ENCODE measurements at regions not wholly inside any gene's neighbourhood (a gene's known extent, or its start where the extent isn't known, plus 50 kb on each side); places are given as distances from the start of the nearest gene placed in this dataset.

DNA sequence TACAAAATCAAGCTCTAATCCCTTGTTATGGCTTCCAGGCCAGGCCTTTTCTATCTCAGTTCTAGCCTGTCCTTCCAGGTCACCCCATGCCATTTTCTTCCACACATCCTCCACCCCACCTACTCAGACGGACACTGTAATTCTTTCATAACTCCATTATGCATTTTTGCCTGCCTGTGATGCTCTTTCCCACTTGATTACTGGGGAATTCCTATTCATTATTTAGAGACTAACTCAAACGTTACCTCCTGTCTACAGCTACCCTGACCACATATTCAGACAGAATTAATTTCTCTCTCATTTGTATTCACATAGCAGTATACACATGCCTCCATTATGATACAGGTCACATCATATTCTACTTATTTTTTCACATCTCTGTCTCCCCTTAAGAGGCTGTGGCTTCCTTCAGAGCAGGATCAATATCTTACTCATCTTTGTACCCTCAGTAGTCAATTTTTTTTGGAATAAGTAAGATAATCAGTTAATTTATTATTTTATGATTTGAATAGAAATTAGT lies 156.5 kb upstream of the ZC3H12C start:
- TF ChIP-seq, protein P1, sequence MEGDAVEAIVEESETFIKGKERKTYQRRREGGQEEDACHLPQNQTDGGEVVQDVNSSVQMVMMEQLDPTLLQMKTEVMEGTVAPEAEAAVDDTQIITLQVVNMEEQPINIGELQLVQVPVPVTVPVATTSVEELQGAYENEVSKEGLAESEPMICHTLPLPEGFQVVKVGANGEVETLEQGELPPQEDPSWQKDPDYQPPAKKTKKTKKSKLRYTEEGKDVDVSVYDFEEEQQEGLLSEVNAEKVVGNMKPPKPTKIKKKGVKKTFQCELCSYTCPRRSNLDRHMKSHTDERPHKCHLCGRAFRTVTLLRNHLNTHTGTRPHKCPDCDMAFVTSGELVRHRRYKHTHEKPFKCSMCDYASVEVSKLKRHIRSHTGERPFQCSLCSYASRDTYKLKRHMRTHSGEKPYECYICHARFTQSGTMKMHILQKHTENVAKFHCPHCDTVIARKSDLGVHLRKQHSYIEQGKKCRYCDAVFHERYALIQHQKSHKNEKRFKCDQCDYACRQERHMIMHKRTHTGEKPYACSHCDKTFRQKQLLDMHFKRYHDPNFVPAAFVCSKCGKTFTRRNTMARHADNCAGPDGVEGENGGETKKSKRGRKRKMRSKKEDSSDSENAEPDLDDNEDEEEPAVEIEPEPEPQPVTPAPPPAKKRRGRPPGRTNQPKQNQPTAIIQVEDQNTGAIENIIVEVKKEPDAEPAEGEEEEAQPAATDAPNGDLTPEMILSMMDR (IDR thresholded peaks at IDR 0.05): no peak
- no peak overlapping the region for H3K27ac ChIP-seq

DNA sequence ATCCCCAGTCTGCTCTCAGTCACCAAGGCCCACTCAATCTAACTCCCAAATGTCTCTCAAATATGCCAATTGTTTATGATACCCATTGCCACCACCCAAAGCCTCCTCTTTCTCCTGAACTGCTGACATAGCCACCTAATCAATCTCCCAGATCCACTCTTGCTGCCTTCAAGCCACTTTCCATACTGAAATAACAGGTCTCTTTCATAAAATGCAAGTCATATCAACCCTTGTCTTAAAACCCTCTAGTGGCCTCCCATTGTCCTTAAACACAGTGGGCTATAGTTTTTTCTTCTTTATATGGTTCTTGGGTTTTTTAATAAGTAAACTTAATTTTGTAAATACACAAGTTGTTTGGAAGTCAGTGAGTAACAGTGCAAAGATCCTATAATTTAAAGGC lies 155.2 kb upstream of the ZC3H12C start:
- DNase-seq (ENCODE audit: low spot score): no peak
- no peaks in the 10 kb centered on the region for H3K9me3 ChIP-seq
- H3K4me3 ChIP-seq: no peak overlapping the region
- no peaks in the 10 kb centered on the region for H3K4me1 ChIP-seq
- TF ChIP-seq, protein P1 (IDR thresholded peaks at IDR 0.05): no peak
- H3K27ac ChIP-seq: no peak overlapping the region
- no peaks in the 10 kb centered on the region for H3K27me3 ChIP-seq
- no peaks in the 10 kb centered on the region for H3K36me3 ChIP-seq

More for the DNA sequence above, 156.5 kb upstream of the ZC3H12C start:
- Histone ChIP-seq H3K9me3 (no peaks in the 10 kb centered on the region), H3K36me3 (no peaks in the 10 kb centered on the region), H3K4me1 (no peaks in the 10 kb centered on the region), H3K27me3 (no peaks in the 10 kb centered on the region), H3K4me3 (no peak overlapping the region)
- DNase-seq (ENCODE audit: low spot score): no peak

DNA sequence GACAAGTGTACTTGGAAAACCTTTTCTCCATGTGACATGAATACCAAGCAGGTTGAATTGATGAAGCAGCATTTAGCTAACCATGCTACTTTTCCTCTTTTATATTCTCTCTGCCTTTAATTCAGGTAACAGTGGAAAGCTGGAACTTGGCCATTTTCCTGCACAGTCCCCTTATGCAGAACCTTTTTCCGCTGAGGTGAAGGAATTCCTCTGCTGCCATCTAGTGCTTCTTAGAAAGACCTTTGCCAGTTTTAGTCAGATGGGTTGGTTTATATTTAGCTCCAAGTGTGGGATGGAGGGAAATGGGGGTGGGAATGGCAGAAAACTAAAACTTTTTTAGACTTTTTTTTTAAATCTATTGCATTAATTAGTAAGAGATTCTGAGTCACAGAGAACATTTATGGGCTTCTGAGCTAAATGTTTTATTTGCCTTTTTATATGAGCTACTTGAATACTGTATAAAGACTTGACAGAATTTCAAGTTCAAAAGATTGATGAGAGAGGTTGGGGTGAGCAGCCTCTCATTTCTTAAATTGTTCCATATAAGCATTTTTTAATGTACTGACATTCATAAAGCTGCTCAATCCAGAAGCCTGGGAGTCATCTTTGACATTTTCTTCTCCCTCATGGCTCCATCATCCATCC lies 153.9 kb upstream of the ZC3H12C start:
- Histone ChIP-seq H3K27ac (no peak overlapping the region), H3K27me3 (no peaks in the 10 kb centered on the region), H3K36me3 (no peaks in the 10 kb centered on the region), H3K4me3 (no peak overlapping the region), H3K9me3 (no peaks in the 10 kb centered on the region), H3K4me1 (no peaks in the 10 kb centered on the region)
- DNase-seq (ENCODE audit: low spot score): no peak
- TF ChIP-seq, protein P1 (IDR thresholded peaks at IDR 0.05): peak; percentile 29 to 63

DNA sequence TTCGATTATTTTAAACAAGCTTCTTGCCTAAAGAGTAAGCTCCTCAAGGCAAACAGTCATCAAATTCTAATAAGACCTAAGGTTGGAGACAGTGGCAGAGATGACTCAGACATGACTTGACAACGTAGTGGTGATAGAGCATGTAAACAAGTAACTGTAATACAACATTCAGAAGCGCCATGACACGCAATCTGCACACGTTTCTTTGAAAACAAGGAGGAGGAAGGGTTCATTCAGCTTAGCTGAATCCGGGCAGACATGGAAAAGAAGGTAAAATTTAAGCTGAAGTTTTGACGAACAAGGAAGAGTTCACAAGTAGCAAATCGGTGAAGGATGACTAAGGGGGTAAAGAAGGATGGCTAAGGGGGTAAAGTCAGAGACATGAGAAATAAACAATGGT lies 152.4 kb upstream of the ZC3H12C start:
- no peaks in the 10 kb centered on the region for H3K36me3 ChIP-seq
- TF ChIP-seq, protein P1 (IDR thresholded peaks at IDR 0.05): no peak
- no peaks in the 10 kb centered on the region for H3K9me3 ChIP-seq
- H3K4me1 ChIP-seq: no peaks in the 10 kb centered on the region
- H3K4me3 ChIP-seq: no peak overlapping the region
- H3K27ac ChIP-seq: no peak overlapping the region
- no peaks in the 10 kb centered on the region for H3K27me3 ChIP-seq
- DNase-seq (ENCODE audit: low spot score): no peak

DNA sequence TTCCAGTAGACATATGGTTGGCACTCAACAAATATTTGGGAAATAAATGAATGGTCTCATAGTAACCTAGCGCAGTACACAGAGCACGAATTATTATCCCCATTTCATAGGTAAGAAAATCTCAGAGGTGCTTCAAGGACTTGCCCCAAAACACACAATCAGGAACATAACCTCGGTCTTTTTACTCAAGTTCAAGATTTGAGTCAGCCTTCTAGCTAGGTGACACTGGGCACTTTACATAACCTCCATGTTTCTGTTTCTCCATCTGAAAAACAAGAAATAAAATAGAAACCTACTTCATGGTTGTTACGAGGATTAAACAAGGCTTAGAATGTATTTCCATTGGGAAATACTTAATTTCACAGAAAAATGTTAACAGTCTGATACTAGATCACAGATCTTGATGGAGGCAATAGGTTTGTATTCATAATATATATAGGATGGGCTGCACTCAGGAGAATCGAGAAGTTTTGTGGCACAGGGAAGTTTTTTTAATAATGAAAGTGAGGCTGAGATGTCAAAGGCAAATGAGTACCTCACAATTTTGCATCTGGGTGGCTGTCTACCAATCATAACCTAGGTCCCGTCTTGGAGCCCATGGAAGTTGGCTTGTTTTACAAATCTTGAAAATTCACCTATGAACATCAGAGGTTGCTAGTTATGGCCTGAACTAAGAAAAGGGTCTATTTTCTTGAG lies 147.4 kb upstream of the ZC3H12C start:
- no peak for DNase-seq (ENCODE audit: low spot score)
- H3K4me1 ChIP-seq: peaks cover 0 to 5% of the 10 kb centered on the region in 2 donors
- TF ChIP-seq, protein P1 (IDR thresholded peaks at IDR 0.05): no peak
- no peaks in the 10 kb centered on the region for H3K27me3 ChIP-seq
- H3K36me3 ChIP-seq: no peaks in the 10 kb centered on the region
- H3K4me3 ChIP-seq: peak overlapping the region in 1 of 2 donors; percentile 33
- peak overlapping the region in 1 of 2 donors; percentile 64 for H3K27ac ChIP-seq
- no peaks in the 10 kb centered on the region for H3K9me3 ChIP-seq
